ENCODE measurements at regions not wholly inside any gene's neighbourhood (a gene's known extent, or its start where the extent isn't known, plus 50 kb on each side); places are given as distances from the start of the nearest gene placed in this dataset.

- in situ Hi-C loops (cut with HindIII; ENCODE audit: low pct_unique_long_range_greater_than_20kb, low sequenced_read_pairs): no loop called here
- DNase-seq (ENCODE audit: low read depth in 1 of 2, low spot score in 1 of 2): no peak
- TF ChIP-seq JUND (IDR thresholded peaks at IDR 0.05; ENCODE audit: low read depth): no peak
These were observed 115.8 kb downstream of the SYT10 start for GRCh38 chr12:33323823-33324222.

- in situ Hi-C loops (cut with HindIII; ENCODE audit: low pct_unique_long_range_greater_than_20kb, low sequenced_read_pairs): no loop called here
- DNase-seq (ENCODE audit: low read depth in 1 of 2, low spot score in 1 of 2): peak in 1 of 2 experiments; percentile 86
- no peak for TF ChIP-seq JUND (IDR thresholded peaks at IDR 0.05; ENCODE audit: low read depth)
These were observed 117.1 kb downstream of the SYT10 start for GRCh38 chr12:33322519-33322918.

- in situ Hi-C loops (cut with HindIII; ENCODE audit: low pct_unique_long_range_greater_than_20kb, low sequenced_read_pairs): no loop called here
- no peak for DNase-seq (ENCODE audit: low read depth in 1 of 2, low spot score in 1 of 2)
- no peak for TF ChIP-seq JUND (IDR thresholded peaks at IDR 0.05; ENCODE audit: low read depth)
These were observed 121.9 kb downstream of the SYT10 start for GRCh38 chr12:33317746-33318145.

GRCh38 chr12:33314223-33314622 is 125.4 kb downstream of the SYT10 start:
- in situ Hi-C loops (cut with HindIII; ENCODE audit: low pct_unique_long_range_greater_than_20kb, low sequenced_read_pairs): no loop called here
- no peak for DNase-seq (ENCODE audit: low read depth in 1 of 2, low spot score in 1 of 2)
- no peak for TF ChIP-seq JUND (IDR thresholded peaks at IDR 0.05; ENCODE audit: low read depth)

GRCh38 chr12:33313476-33313875 is 126.1 kb downstream of the SYT10 start:
- no peak for DNase-seq (ENCODE audit: low read depth in 1 of 2, low spot score in 1 of 2)
- in situ Hi-C loops (cut with HindIII; ENCODE audit: low pct_unique_long_range_greater_than_20kb, low sequenced_read_pairs): no loop called here
- TF ChIP-seq JUND (IDR thresholded peaks at IDR 0.05; ENCODE audit: low read depth): no peak

GRCh38 chr12:33310471-33310870 is 129.1 kb downstream of the SYT10 start:
- no peak for DNase-seq (ENCODE audit: low read depth in 1 of 2, low spot score in 1 of 2)
- no peak for TF ChIP-seq JUND (IDR thresholded peaks at IDR 0.05; ENCODE audit: low read depth)
- in situ Hi-C loops (cut with HindIII; ENCODE audit: low pct_unique_long_range_greater_than_20kb, low sequenced_read_pairs): no loop called here

- no peak for DNase-seq (ENCODE audit: low read depth in 1 of 2, low spot score in 1 of 2)
- in situ Hi-C loops (cut with HindIII; ENCODE audit: low pct_unique_long_range_greater_than_20kb, low sequenced_read_pairs): no loop called here
- TF ChIP-seq JUND (IDR thresholded peaks at IDR 0.05; ENCODE audit: low read depth): no peak
These were observed 135.4 kb downstream of the SYT10 start for GRCh38 chr12:33304176-33304575.

- DNase-seq (ENCODE audit: low read depth in 1 of 2, low spot score in 1 of 2): no peak
- in situ Hi-C loops (cut with HindIII; ENCODE audit: low pct_unique_long_range_greater_than_20kb, low sequenced_read_pairs): no loop called here
- no peak for TF ChIP-seq JUND (IDR thresholded peaks at IDR 0.05; ENCODE audit: low read depth)
These were observed 143.1 kb downstream of the SYT10 start for GRCh38 chr12:33296529-33296928.

- no peak for DNase-seq (ENCODE audit: low read depth in 1 of 2, low spot score in 1 of 2)
- in situ Hi-C loops (cut with HindIII; ENCODE audit: low pct_unique_long_range_greater_than_20kb, low sequenced_read_pairs): no loop called here
- TF ChIP-seq JUND (IDR thresholded peaks at IDR 0.05; ENCODE audit: low read depth): no peak
These were observed 148.9 kb downstream of the SYT10 start for GRCh38 chr12:33290703-33291102.

GRCh38 chr12:33283054-33283453 is 156.6 kb downstream of the SYT10 start:
- DNase-seq (ENCODE audit: low read depth in 1 of 2, low spot score in 1 of 2): no peak
- no peak for TF ChIP-seq JUND (IDR thresholded peaks at IDR 0.05; ENCODE audit: low read depth)
- in situ Hi-C loops (cut with HindIII; ENCODE audit: low pct_unique_long_range_greater_than_20kb, low sequenced_read_pairs): no loop called here

- in situ Hi-C loops (cut with HindIII; ENCODE audit: low pct_unique_long_range_greater_than_20kb, low sequenced_read_pairs): no loop called here
- no peak for TF ChIP-seq JUND (IDR thresholded peaks at IDR 0.05; ENCODE audit: low read depth)
- DNase-seq (ENCODE audit: low read depth in 1 of 2, low spot score in 1 of 2): no peak
These were observed 162.2 kb downstream of the SYT10 start for GRCh38 chr12:33277376-33277775.

- no peak for TF ChIP-seq JUND (IDR thresholded peaks at IDR 0.05; ENCODE audit: low read depth)
- no peak for DNase-seq (ENCODE audit: low read depth in 1 of 2, low spot score in 1 of 2)
- in situ Hi-C loops (cut with HindIII; ENCODE audit: low pct_unique_long_range_greater_than_20kb, low sequenced_read_pairs): no loop called here
These were observed 172.0 kb downstream of the SYT10 start for GRCh38 chr12:33267641-33268040.

- in situ Hi-C loops (cut with HindIII; ENCODE audit: low pct_unique_long_range_greater_than_20kb, low sequenced_read_pairs): no loop called here
- no peak for TF ChIP-seq JUND (IDR thresholded peaks at IDR 0.05; ENCODE audit: low read depth)
- DNase-seq (ENCODE audit: low read depth in 1 of 2, low spot score in 1 of 2): no peak
These were observed 173.7 kb downstream of the SYT10 start for GRCh38 chr12:33265900-33266299.

- no peak for DNase-seq (ENCODE audit: low read depth in 1 of 2, low spot score in 1 of 2)
- in situ Hi-C loops (cut with HindIII; ENCODE audit: low pct_unique_long_range_greater_than_20kb, low sequenced_read_pairs): no loop called here
- TF ChIP-seq JUND (IDR thresholded peaks at IDR 0.05; ENCODE audit: low read depth): no peak
These were observed 174.4 kb downstream of the SYT10 start for GRCh38 chr12:33265033-33265731.
